ENCODE measurements at regions not wholly inside any gene's neighbourhood (a gene's known extent, or its start where the extent isn't known, plus 50 kb on each side); places are given as distances from the start of the nearest gene placed in this dataset.

DNA sequence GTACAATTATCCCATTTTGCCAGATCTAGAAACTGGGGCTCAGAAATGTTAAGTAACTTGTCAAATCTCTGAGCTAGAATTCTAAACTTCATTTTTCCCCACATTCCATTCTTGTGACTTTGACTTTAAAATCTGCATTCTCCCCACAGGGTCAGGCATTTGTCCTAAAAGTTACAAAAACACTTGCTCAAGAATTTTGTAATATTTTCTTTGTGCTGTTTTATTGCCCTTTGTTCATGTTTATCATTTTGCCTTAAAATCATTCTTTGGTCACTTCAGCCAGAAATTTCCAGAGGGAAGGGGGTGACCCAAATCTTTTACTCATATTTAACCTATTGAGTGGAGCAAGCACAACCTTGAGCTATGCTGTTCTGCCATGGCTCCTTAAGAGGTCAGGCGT is 120.1 kb upstream of the CCL21 start:
- H3K27ac ChIP-seq, result no peak overlapping the region
- TF ChIP-seq ZFX (IDR thresholded peaks at IDR 0.05), result no peak
- TF ChIP-seq, protein P1, sequence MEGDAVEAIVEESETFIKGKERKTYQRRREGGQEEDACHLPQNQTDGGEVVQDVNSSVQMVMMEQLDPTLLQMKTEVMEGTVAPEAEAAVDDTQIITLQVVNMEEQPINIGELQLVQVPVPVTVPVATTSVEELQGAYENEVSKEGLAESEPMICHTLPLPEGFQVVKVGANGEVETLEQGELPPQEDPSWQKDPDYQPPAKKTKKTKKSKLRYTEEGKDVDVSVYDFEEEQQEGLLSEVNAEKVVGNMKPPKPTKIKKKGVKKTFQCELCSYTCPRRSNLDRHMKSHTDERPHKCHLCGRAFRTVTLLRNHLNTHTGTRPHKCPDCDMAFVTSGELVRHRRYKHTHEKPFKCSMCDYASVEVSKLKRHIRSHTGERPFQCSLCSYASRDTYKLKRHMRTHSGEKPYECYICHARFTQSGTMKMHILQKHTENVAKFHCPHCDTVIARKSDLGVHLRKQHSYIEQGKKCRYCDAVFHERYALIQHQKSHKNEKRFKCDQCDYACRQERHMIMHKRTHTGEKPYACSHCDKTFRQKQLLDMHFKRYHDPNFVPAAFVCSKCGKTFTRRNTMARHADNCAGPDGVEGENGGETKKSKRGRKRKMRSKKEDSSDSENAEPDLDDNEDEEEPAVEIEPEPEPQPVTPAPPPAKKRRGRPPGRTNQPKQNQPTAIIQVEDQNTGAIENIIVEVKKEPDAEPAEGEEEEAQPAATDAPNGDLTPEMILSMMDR (conservative IDR thresholded peaks at IDR 0.05), result no peak

- H3K27ac ChIP-seq, result no peak overlapping the region
- TF ChIP-seq, protein P1 (conservative IDR thresholded peaks at IDR 0.05), result no peak
- TF ChIP-seq ZFX (IDR thresholded peaks at IDR 0.05), result no peak
Measured at GRCh38 chr9:34826999-34827538, 117.1 kb upstream of the CCL21 start.

DNA sequence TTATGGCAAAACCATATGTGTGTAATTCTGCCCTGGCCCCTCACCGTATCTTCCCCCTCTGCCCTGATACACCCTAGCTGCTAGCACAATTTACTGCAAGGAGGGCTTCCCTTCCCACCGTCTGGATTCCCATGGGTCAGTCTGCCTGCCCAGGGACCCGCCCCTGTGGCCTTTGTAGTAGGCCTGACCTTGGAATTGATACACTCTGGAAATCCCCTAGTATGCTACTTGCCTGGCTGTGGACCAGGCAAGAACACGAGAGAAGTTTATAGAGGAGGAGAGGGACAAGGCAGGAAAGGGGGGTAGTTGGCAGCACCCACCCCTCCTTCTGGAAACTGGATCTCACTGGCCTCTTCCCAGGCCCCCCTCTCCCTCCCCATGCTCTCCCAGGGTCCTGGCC is 115.8 kb upstream of the CCL21 start:
- TF ChIP-seq, protein P1 (conservative IDR thresholded peaks at IDR 0.05), result no peak
- TF ChIP-seq ZFX (IDR thresholded peaks at IDR 0.05), result no peak

GRCh38 chr9:34823778-34824177 is 113.8 kb upstream of the CCL21 start:
- no peak overlapping the region for H3K27ac ChIP-seq
- no peak for TF ChIP-seq ZFX (IDR thresholded peaks at IDR 0.05)

More for the DNA sequence above, 115.8 kb upstream of the CCL21 start:
- no peak overlapping the region for H3K27ac ChIP-seq

DNA sequence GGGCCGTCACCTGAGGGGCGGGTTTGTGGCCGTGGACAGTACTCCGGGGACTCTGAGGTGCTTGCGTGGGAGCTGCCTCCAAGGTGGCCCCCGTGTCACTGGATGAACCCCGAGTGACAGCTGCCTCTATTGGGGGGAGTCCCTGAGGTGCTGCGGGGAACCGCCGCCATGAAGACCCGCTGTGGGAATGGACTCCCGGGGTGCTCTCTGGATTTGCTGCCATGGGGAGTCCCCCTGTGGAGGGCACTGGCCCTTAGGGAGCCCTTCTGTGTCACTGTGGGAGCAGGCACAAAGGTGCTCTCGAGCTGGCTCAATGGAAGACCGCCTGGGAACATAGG is 100.2 kb upstream of the CCL21 start:
- H3K27ac ChIP-seq, result no peak overlapping the region
- TF ChIP-seq, protein P1 (conservative IDR thresholded peaks at IDR 0.05), result no peak
- no peak for TF ChIP-seq ZFX (IDR thresholded peaks at IDR 0.05)

- H3K27ac ChIP-seq, result no peak overlapping the region
- TF ChIP-seq ZFX (IDR thresholded peaks at IDR 0.05), result no peak
- TF ChIP-seq, protein P1 (conservative IDR thresholded peaks at IDR 0.05), result peak; percentile 45
Measured at GRCh38 chr9:34809504-34810186, 99.7 kb upstream of the CCL21 start.

DNA sequence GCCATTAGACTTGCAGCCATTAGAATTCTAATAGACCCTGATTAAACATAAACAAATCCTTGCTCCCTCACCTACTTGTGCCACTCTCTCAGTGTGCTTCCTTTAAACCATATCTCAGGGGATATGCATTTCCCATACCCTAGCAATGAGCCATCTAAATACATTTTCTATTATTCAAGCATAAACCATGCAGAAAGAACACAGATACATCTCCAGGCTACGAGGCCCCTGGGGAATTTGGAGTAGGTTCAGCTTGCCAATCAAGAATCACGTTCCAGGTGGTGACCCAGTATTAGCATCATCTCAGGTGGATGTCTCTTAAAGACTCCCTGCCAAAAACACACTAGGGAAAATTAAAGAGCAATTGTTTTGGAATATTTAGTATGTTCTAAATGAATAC is 93.0 kb upstream of the CCL21 start:
- no peak overlapping the region for H3K27ac ChIP-seq
- TF ChIP-seq ZFX (IDR thresholded peaks at IDR 0.05), result no peak
- TF ChIP-seq, protein P1 (conservative IDR thresholded peaks at IDR 0.05), result no peak

GRCh38 chr9:34797367-34797766 is 87.4 kb upstream of the CCL21 start:
- no peak for TF ChIP-seq ZFX (IDR thresholded peaks at IDR 0.05)
- TF ChIP-seq, protein P1 (conservative IDR thresholded peaks at IDR 0.05), result no peak
- H3K27ac ChIP-seq, result no peak overlapping the region

Data from C4-2B (cell line).